A673 (cell line): ENCODE measurements at regions not wholly inside any gene's neighbourhood (a gene's known extent, or its start where the extent isn't known, plus 50 kb on each side); places are given as distances from the start of the nearest gene placed in this dataset.

Source experiments
- BruUV-seq: library from RNA; stranded (reverse); fragments of 400-500 nt; replicated peaks from 2 replicates; lab custom pipeline; 2021; lab: Mats Ljungman, UMichigan
- CTCF ChIA-PET: fragments of 300-600 bp; sonication (Branson Sonifier 250); formaldehyde crosslinking; loops from one replicate; lab custom pipeline; 2022; ENCODE audit warnings: antibody characterized with exemption; lab: Charles Lee
- POLR2A ChIA-PET: fragments of 300-600 bp; sonication (Branson Sonifier 250); formaldehyde crosslinking; loops from one replicate; lab custom pipeline; 2022; ENCODE audit warnings: antibody characterized with exemption; ENCODE audit not compliant: low non-redundant PET; lab: Charles Lee
- DNase-seq: peaks from one replicate; pipeline ENCODE4 v3.0.0-alpha.2; 2015; ENCODE audit warnings: low spot score
- H3K27ac ChIP-seq: fragments of 200-600 bp; sonication (generic); 2 replicates; pipeline ENCODE4 v1.5.1; 2016; ENCODE audit warnings: mixed run types, low read depth, mild to moderate bottlenecking, mixed read lengths, antibody characterized with exemption, low read length; ENCODE audit not compliant: poor library complexity, severe bottlenecking
- H3K27me3 ChIP-seq: fragments of 200-600 bp; sonication (generic); replicated peaks from 2 replicates; pipeline ENCODE4 v1.6.1; 2017; ENCODE audit warnings: mixed run types, low read depth, mild to moderate bottlenecking, mixed read lengths, antibody characterized with exemption, low read length; ENCODE audit not compliant: insufficient read depth, poor library complexity
- H3K36me3 ChIP-seq: fragments of 200-600 bp; sonication (generic); 2 replicates; pipeline ENCODE4 v1.6.1; 2016; ENCODE audit warnings: mixed run types, mild to moderate bottlenecking, mixed read lengths, antibody characterized with exemption, low read length; ENCODE audit not compliant: insufficient read depth, poor library complexity, severe bottlenecking
- H3K4me1 ChIP-seq: fragments of 200-600 bp; sonication (generic); 2 replicates; pipeline ENCODE4 v1.6.1; 2017; ENCODE audit warnings: mixed run types, mild to moderate bottlenecking, mixed read lengths, antibody characterized with exemption, low read length; ENCODE audit not compliant: insufficient read depth, poor library complexity, severe bottlenecking
- H3K4me3 ChIP-seq: fragments of 200-600 bp; sonication (generic); 2 replicates; pipeline ENCODE4 v1.5.1; 2016; ENCODE audit warnings: low read depth, mixed run types, mild to moderate bottlenecking, mixed read lengths, low read length; ENCODE audit not compliant: poor library complexity, severe bottlenecking
- H3K9me3 ChIP-seq: fragments of 200-600 bp; sonication (generic); 2 replicates; pipeline ENCODE4 v1.6.1; 2016; ENCODE audit warnings: mixed run types, low read depth, mild to moderate bottlenecking, mixed read lengths, antibody characterized with exemption, low read length; ENCODE audit not compliant: poor library complexity, severe bottlenecking
- EZH2 ChIP-seq: fragments of 200-600 bp; sonication (generic); IDR thresholded peaks from 2 replicates; pipeline ENCODE4 v1.6.1; 2017; ENCODE audit warnings: borderline replicate concordance, low read depth, mild to moderate bottlenecking, mixed read lengths, antibody characterized with exemption, low read length; ENCODE audit not compliant: poor library complexity, severe bottlenecking
- intact Hi-C: fragments of 100-400 bp; cut with micrococcal nuclease; formaldehyde crosslinking; loops from one replicate; pipeline ENCODE4 v1.10.0; 2022; ENCODE audit not compliant: unreplicated experiment
- TF ChIP-seq, protein P1 (sequence below): fragments of 300-800, 200-600 bp; sonication (generic); conservative IDR thresholded peaks from 2 replicates; pipeline ENCODE4 v1.5.1; 2017; ENCODE audit warnings: low read depth, mild to moderate bottlenecking, antibody characterized with exemption, low read length, moderate library complexity, mixed read lengths

DNA sequence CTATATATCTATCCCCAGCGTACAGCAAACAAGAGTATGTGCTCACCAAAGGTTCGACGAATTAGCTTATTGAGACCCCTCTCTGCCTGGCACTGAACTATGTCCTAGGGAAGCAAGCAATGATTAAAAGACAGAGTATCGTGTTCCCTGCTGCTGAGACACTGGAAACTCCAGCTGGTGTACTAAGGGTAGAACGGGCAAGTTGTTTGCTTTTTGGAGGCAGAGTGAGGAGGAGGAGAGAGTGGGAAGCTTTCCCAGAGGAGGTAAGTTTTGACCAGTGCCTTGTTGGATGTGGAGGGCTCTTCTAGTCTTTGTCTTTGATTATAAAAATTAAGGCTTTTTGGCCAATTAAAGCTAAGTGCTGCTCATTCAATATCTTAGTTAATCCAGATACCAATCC, 61.7 kb downstream of the PJA1 start:
- intact Hi-C loops, result no loop called here
- no TSS peak for BruUV-seq
- no peak for TF ChIP-seq EZH2
- TF ChIP-seq, protein P1, sequence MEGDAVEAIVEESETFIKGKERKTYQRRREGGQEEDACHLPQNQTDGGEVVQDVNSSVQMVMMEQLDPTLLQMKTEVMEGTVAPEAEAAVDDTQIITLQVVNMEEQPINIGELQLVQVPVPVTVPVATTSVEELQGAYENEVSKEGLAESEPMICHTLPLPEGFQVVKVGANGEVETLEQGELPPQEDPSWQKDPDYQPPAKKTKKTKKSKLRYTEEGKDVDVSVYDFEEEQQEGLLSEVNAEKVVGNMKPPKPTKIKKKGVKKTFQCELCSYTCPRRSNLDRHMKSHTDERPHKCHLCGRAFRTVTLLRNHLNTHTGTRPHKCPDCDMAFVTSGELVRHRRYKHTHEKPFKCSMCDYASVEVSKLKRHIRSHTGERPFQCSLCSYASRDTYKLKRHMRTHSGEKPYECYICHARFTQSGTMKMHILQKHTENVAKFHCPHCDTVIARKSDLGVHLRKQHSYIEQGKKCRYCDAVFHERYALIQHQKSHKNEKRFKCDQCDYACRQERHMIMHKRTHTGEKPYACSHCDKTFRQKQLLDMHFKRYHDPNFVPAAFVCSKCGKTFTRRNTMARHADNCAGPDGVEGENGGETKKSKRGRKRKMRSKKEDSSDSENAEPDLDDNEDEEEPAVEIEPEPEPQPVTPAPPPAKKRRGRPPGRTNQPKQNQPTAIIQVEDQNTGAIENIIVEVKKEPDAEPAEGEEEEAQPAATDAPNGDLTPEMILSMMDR, result no peak
- Histone ChIP-seq H3K9me3 (no peaks in the 10 kb centered on the region), H3K27me3 (no peaks in the 10 kb centered on the region), H3K4me1 (peaks cover 14% of the 10 kb centered on the region), H3K4me3 (no peak overlapping the region), H3K27ac (no peak overlapping the region), H3K36me3 (no peaks in the 10 kb centered on the region)
- CTCF ChIA-PET, result no interaction called here
- POLR2A ChIA-PET, result no interaction called here
- DNase-seq, result no peak

DNA sequence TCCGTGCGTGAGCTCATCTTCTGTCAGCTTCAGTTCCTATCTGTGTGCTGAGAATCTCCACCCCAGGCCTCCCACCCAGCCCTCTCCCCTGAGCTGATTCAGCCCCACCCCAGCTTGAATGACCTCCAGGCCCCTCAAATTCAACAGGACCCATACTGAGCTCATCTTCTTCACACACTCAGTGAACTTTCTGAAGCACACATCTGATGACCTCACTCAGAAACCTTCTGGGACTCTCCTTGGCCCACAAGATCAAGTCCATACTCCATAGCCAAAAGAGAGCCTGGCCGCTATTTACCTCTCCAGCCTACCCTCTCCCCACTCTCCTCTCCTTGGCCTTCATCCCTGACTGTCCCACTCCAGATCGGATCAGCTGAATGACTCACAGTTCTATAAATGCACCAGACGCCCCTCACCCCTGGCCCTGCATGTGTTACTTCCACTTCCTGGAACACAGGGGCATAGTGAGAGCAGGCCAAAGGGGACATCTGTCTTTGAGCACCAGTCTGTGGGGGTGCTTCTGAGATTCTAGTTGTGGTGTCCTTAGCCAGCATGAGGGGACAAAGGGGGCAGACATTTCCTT, 62.5 kb downstream of the PJA1 start:
- H3K27me3 ChIP-seq, result no peaks in the 10 kb centered on the region
- no peaks in the 10 kb centered on the region for H3K36me3 ChIP-seq
- intact Hi-C loops, result no loop called here
- H3K9me3 ChIP-seq, result no peaks in the 10 kb centered on the region
- peaks cover 9% of the 10 kb centered on the region for H3K4me1 ChIP-seq
- H3K27ac ChIP-seq, result no peak overlapping the region
- TF ChIP-seq, protein P1, result no peak
- TF ChIP-seq EZH2, result no peak
- no peak overlapping the region for H3K4me3 ChIP-seq
- CTCF ChIA-PET, result no interaction called here
- no TSS peak for BruUV-seq
- POLR2A ChIA-PET, result no interaction called here
- no peak for DNase-seq

DNA sequence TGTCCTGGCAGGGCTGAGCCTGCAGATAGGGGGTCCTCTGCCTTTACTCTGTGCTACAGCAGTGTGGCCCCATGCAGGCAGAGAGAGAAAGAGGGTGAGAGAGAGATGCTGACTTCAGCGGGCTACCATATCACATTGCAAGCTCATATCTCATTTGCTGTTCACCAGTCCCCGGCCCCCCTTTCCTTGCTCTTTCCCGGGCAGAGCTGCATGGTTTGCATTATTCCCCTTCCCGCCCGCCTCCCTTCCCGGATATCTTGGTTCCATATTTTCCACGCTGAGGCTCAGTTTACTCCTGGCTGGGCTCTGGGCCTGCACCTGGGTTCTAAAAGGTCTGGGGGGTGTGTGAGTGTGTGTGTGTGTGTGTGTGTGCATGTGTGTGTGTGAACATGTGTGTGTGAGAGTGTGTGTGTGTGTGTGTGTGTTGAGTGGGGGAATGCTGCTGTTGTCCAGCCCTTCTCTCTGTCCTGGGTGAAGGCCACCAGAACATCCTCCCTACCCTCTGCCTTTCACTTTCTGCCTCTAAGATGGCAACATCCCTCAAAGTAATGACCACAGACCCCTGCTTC, 63.5 kb downstream of the PJA1 start:
- TF ChIP-seq, protein P1, result no peak
- TF ChIP-seq EZH2, result no peak
- H3K4me1 ChIP-seq, result peaks cover under 1% of the 10 kb centered on the region
- H3K27ac ChIP-seq, result no peak overlapping the region
- no peak for DNase-seq
- ChIA-PET POLR2A (no interaction called here), CTCF (no interaction called here)
- H3K27me3 ChIP-seq, result no peaks in the 10 kb centered on the region
- intact Hi-C loops, result no loop called here
- no peak overlapping the region for H3K4me3 ChIP-seq
- H3K36me3 ChIP-seq, result no peaks in the 10 kb centered on the region
- no TSS peak for BruUV-seq
- no peaks in the 10 kb centered on the region for H3K9me3 ChIP-seq
